ENCODE measurements at regions not wholly inside any gene's neighbourhood (a gene's known extent, or its start where the extent isn't known, plus 50 kb on each side); places are given as distances from the start of the nearest gene placed in this dataset.

DNA sequence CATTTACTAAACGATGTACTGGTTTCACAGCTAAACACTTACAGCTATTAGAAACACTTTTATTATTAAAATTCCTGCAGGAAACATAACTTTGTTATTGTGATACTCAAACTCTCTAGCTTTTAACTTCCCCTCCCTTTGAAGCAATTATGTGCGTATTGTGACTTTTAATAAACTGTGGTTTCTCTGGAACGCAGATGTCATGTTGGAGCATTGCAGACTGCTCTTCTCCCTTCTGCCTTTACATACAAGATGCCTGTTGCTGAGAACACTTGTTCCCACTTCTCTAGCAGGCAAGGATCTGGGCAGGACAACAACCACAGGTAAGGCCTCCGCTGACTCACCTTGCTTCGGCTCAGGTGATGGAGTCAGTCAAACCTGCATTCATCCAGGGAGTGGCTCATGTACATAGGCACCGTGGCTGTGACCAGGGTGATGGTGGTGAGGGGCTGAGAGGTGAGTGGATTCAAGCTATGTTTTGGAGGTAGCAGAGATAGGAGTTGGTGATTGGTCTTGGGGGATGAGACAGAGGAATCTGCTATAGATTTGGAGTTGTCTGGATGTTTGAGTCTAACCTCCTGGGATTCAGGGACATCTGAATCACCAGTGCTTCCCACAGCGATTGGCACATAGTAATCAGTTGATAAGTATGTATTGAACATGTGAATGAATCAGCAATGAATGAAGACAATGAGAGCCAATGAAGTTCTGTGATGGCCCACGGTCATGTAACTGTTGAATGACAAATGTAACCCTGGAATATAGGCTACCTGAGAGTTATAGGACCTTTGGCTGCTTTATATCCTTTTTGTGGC is 106.0 kb downstream of the ADAMTS15 start:
- TF ChIP-seq CTCF (IDR thresholded peaks at IDR 0.05) = no peak
- TF ChIP-seq POLR2A (IDR thresholded peaks at IDR 0.05) = no peak
